GM20000 (cell line): ENCODE measurements at regions not wholly inside any gene's neighbourhood (a gene's known extent, or its start where the extent isn't known, plus 50 kb on each side); places are given as distances from the start of the nearest gene placed in this dataset.

Experiments
- DNase-seq: peaks from one replicate; pipeline ENCODE4 v3.0.0; 2012; ENCODE audit warnings: low spot score
- TF ChIP-seq, protein P1 (sequence below): IDR thresholded peaks from 2 replicates; pipeline ENCODE4 v1.5.1; 2012; ENCODE audit warnings: mild to moderate bottlenecking, control low read depth; ENCODE audit errors: extremely low read depth, missing control alignments

DNA sequence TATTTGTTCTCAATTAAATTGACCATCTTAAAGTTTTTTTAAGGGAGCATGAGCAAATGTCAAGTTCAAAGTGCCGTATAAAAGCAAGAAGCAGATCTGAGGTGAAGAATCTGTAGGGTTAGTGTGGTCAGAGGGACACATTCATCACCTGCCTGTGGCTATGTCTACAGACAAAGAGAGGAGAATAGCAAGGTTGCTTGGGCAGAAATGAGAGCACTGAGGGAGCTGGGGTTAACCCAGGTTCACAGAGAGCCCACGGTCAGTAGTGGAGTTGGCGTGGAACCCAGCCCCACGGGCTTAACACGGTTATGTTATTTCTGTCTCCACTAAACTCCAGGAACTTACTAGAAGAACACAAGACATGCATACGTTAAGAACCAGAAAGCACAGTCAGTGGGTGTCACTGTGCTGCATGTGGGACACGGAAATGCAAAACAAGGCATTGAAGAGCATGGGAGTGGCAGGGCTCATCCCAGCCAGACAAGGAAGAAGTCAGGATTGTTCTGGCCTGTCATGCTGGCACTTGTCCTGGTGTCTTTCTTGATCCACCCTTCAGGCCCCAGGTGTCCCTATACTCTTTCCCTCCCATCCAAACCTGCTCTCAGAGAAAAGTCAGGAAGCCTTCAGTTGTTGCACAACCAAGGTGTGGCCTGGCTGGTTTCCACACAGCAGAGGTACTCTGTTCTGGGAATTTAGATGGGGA lies 95.5 kb upstream of the IVNS1ABP start:
- no peak for DNase-seq
- TF ChIP-seq, protein P1, sequence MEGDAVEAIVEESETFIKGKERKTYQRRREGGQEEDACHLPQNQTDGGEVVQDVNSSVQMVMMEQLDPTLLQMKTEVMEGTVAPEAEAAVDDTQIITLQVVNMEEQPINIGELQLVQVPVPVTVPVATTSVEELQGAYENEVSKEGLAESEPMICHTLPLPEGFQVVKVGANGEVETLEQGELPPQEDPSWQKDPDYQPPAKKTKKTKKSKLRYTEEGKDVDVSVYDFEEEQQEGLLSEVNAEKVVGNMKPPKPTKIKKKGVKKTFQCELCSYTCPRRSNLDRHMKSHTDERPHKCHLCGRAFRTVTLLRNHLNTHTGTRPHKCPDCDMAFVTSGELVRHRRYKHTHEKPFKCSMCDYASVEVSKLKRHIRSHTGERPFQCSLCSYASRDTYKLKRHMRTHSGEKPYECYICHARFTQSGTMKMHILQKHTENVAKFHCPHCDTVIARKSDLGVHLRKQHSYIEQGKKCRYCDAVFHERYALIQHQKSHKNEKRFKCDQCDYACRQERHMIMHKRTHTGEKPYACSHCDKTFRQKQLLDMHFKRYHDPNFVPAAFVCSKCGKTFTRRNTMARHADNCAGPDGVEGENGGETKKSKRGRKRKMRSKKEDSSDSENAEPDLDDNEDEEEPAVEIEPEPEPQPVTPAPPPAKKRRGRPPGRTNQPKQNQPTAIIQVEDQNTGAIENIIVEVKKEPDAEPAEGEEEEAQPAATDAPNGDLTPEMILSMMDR = no peak

DNA sequence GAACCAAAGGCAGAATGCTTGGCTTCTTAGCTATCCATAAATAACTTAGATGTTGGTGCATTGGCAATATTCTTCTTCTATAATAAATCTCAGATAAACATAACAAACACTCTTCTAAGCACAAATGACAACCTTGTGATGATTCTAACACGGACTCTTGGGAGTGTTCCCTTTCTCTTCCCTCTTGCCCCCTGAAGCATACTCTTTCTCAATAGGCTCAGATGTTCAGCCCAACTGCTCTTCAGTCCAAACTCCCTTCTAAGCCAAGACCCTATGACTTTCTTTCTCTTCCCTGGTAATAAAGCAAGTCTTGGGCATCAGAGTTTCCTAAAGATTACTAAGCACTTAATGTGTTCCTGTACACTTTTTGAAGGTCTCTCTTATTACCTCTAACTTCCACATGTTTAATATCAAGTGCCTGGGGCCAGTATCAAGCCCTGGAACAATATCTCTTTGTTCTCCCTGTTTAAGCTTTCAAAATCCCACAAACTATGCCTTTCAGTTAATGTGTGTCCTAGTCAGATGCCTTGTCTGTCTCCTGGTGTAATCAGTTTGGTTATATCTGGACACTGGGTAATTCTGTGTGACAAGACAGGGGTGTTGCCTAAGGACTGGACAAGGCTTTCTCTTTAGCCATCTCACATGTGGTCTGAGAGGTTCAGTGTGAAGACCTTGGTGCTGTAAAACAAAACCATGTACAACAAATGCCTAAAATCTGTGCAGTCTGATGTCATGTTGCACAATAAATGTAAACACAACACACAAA lies 92.9 kb upstream of the IVNS1ABP start:
- TF ChIP-seq, protein P1 = no peak
- no peak for DNase-seq

DNA sequence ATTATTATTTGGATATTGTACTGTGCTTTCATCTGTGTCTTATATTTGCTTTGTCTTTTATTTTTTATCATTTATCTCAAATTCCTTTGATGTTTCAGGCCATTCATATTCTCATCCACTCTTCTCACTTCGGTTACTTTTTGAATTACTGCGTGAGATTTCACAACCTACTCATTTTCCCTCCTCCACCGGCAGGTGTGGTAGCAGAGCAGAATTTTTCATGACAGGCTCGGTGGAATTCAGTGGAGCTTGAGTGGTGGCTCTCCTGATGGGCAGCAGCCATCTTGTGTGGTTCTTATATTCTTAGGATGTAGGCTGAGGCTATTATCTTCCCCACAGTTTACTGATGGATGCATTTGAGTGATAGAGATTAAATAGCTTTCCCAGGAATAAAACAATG lies 92.3 kb upstream of the IVNS1ABP start:
- no peak for DNase-seq
- TF ChIP-seq, protein P1 = no peak

DNA sequence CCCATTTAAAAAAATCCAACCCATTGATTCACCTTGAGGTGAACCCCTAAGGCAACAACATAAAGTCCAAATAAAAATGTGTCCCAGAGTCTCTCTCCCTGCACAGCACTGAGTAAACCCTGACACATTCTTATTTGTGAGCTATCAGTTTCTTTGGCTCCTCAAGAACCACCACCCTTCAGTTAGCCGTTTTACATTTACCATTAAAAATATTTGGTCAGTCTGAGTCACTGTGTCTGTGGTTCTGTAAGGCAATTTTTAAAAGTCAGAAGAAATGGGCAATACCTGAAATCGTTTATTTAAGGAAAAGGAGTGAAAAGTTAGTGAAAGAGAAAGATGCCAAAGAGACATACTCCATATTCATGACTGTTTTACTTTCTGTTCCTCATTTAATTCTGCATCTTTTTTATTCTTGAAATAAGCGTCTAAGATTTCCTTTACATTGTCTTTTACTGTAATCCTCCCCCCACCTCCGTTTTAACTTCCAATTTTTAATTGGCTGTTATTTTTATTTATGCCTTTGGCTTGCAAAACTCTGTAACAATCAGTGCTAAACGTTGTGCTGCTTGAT lies 91.7 kb upstream of the IVNS1ABP start:
- DNase-seq = no peak
- TF ChIP-seq, protein P1 = no peak

DNA sequence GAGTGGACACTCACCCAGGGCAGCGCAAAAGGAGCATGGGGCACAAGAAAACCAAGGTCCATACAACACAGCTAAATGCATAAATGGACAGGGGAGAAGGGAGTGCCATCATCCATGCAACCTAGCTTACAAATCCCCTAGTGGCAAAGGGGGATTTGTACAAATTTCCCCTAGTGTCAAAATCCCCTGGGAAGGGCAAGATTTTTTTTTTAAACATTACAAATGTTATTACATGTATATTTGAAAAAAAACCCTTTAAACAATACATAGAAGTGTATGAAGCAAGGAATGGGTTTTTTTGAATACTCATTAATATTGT lies 89.6 kb upstream of the IVNS1ABP start:
- TF ChIP-seq, protein P1 = no peak
- peak; percentile 28 for DNase-seq

DNA sequence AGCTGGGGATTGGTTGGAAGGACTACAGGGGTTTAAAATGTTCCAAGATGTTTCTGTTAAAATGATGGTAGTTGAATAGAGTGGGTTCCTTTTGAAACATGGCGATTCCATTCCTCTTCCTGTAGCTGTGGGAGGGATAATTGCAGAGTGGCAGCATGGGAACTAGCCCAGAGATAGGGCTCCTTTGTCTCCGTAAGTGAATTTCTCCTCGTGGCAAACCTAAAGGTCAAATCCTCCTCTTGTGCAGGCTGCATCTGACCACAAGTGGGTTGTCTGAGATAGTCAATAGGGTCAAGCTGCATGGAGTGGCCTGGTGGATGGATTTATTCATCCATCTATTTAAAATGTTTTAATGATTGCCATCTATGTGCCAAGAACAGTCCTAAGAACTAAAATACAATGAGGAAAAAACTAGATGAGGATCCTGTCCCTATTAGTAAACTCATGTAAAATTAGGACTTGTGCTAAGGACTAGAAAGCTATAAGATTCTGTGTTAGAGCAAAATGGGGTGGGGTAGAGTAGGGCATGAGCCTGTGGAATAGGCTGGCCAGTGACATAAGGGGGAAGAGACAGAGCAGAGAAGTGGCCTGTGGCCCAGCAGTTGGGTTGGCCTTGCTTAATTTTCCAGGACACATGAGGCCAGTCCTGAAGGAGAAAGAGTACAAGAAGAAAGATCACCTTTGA lies 89.1 kb upstream of the IVNS1ABP start:
- no peak for DNase-seq

More for the DNA sequence above, 89.1 kb upstream of the IVNS1ABP start:
- TF ChIP-seq, protein P1 = no peak
